Tibial artery (tissue), 4 donors: ENCODE measurements at regions not wholly inside any gene's neighbourhood (a gene's known extent, or its start where the extent isn't known, plus 50 kb on each side); places are given as distances from the start of the nearest gene placed in this dataset.

Source experiments
- DNase-seq, 2 donors: peaks; one replicate each; pipeline ENCODE4 v3.0.0-alpha.2; 2019
- H3K27ac ChIP-seq, 2 donors: fragments of 200-600 bp; sonication (generic) in 1 of 2; 1 replicate in 1 of 2; 2 replicates in 1 of 2; pipeline ENCODE4 v1.5.1; 2018 to 2019; ENCODE audit warnings: mild to moderate bottlenecking in 1 of 2
- H3K27me3 ChIP-seq, 2 donors: fragments of 200-600 bp; sonication (generic) in 1 of 2; one replicate each; pipeline versions ENCODE4 v1.5.1 to v1.6.0; 2016 to 2019
- H3K36me3 ChIP-seq, 3 donors: fragments of 200-600 bp; sonication (generic) in 2 of 3; one replicate each; pipeline ENCODE4 v1.5.1; 2016 to 2019; ENCODE audit warnings: mild to moderate bottlenecking in 2 of 3
- H3K4me1 ChIP-seq, 4 donors: fragments of 200-600 bp; sonication (generic) in 2 of 4; 1 replicate in 3 of 4; 2 replicates in 1 of 4; pipeline ENCODE4 v1.5.1; 2016 to 2019
- H3K4me3 ChIP-seq, 2 donors: fragments of 200-600 bp; sonication (generic) in 1 of 2; 1 replicate in 1 of 2; 2 replicates in 1 of 2; pipeline ENCODE4 v1.5.1; 2018 to 2019; ENCODE audit warnings: mild to moderate bottlenecking in 2 of 2
- H3K9me3 ChIP-seq, 3 donors: fragments of 200-600 bp; sonication (generic) in 1 of 3; one replicate each; pipeline ENCODE4 v1.5.1; 2016 to 2019
- CTCF ChIP-seq, 2 experiments: fragments of 200-600 bp in 1 of 2; fragments of 450-650 bp in 1 of 2; IDR thresholded peaks; one replicate each; pipeline ENCODE4 v1.5.1; 2017 to 2019; ENCODE audit warnings: antibody characterized with exemption in 2 of 2, mild to moderate bottlenecking in 1 of 2, moderate library complexity in 1 of 2
- intact Hi-C: fragments of 100-400 bp; cut with DNase I; formaldehyde crosslinking; loops from one replicate; pipeline ENCODE4 v1.15.0; 2023; ENCODE audit warnings: low total_unique reads

GRCh38 chr4:33711826-33712225 is 2532.5 kb downstream of the ARAP2 start:
- Histone ChIP-seq H3K9me3 (peaks cover 0 to 3% (median 0%) of the 10 kb centered on the region in 3 donors), H3K36me3 (no peaks in the 10 kb centered on the region), H3K4me1 (no peaks in the 10 kb centered on the region), H3K27ac (no peak overlapping the region), H3K27me3 (no peaks in the 10 kb centered on the region), H3K4me3 (no peak overlapping the region)
- no peak for DNase-seq
- intact Hi-C loops = no loop called here
- TF ChIP-seq CTCF (IDR thresholded peaks at IDR 0.05) = no peak

GRCh38 chr4:33714971-33715370 is 2529.3 kb downstream of the ARAP2 start:
- TF ChIP-seq CTCF (IDR thresholded peaks at IDR 0.05) = no peak
- H3K4me1 ChIP-seq = no peaks in the 10 kb centered on the region
- no peaks in the 10 kb centered on the region for H3K9me3 ChIP-seq
- H3K27ac ChIP-seq = no peak overlapping the region
- intact Hi-C loops = loop anchor here (5.0 kb wide), 1 partner anchor 1998 kb away; no protein-coding TSS in a partner anchor
- no peaks in the 10 kb centered on the region for H3K27me3 ChIP-seq
- no peaks in the 10 kb centered on the region for H3K36me3 ChIP-seq
- H3K4me3 ChIP-seq = no peak overlapping the region
- no peak for DNase-seq

DNA sequence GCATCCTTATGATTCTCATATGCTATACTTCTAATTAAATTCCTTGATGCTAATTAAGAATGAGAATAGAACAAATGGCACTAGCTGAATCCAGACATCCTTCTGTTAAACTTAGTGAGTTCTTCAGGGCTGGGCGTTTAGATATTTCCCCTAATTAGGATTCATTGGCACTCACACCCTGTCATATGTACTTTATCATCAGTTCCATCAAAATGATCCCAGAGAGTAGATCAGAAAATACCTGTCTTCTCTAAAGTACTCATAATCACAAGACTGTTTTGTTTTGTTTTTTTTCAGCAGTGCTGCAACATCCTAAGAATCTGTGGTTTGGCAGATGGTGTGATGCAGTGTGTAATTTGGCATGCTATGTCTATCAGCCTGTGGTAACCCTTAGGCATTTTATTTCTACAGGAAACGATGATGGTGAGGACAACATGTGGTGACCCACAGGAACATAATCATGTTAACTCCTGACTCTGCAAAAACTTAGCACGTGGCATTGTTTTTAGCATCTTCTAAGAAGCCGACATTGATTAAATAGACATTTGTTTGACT is 2528.4 kb downstream of the ARAP2 start:
- no peak overlapping the region for H3K4me3 ChIP-seq
- no peak for TF ChIP-seq CTCF (IDR thresholded peaks at IDR 0.05)
- H3K9me3 ChIP-seq = no peaks in the 10 kb centered on the region
- H3K27ac ChIP-seq = no peak overlapping the region
- H3K27me3 ChIP-seq = no peaks in the 10 kb centered on the region
- DNase-seq = no peak
- intact Hi-C loops = loop anchor here (5.0 kb wide), 1 partner anchor 1999 kb away; no protein-coding TSS in a partner anchor
- no peaks in the 10 kb centered on the region for H3K4me1 ChIP-seq
- H3K36me3 ChIP-seq = no peaks in the 10 kb centered on the region

DNA sequence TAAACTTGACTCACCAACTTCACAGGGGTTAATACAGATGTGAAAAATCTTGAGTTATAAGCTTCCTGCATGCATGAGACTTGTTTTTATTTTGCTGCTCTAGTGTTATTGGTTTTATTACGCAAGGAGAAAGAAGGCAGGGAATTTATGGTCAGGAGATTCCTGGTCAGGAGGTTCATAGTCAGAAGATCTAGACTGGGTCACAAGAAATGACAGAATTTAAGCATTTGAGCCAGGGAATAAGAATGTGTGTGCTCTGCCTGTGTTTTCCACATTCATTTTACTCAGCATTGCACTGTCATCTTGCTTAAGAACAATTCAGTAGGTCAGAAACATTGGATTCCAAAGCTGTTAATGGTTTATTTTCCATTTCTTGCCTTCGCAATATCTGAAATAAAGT is 2522.1 kb downstream of the ARAP2 start:
- Histone ChIP-seq H3K9me3 (no peaks in the 10 kb centered on the region), H3K4me3 (no peak overlapping the region), H3K27me3 (no peaks in the 10 kb centered on the region), H3K4me1 (no peaks in the 10 kb centered on the region), H3K27ac (no peak overlapping the region), H3K36me3 (no peaks in the 10 kb centered on the region)
- intact Hi-C loops = no loop called here
- DNase-seq = no peak
- no peak for TF ChIP-seq CTCF (IDR thresholded peaks at IDR 0.05)

DNA sequence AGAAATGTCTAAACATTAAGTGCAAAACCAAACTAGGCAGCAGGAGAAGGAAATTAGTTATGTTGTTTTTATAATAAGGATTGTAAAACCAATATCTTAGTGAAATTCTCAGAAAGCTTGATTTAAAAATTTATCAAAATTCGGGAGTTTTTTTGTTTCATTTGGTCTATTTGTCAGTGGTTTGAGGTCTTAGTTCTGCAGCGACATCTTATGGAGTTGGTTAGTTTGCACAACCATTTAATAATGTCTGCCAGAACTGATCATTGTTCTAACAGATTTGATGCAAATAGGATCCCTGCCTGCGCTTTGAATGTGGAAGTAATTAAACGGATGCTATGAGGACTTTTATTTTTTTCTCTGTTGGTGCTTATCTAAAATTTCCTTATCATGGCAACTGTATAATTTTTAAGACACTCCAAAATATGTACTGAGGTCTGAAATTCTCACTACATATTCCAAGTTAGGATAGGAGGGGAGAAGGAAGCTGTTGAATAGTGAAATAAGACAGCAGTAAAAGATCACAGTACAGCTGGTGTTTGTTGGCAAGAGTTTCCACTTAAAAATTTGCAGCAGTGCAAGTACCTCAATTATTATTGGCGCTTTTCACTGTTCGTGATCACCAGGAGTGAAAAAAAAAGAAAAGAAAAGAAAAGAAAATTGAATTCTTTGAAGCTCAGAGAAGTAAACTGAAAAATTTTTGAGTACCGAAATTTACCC is 2521.4 kb downstream of the ARAP2 start:
- intact Hi-C loops = no loop called here
- no peak overlapping the region for H3K4me3 ChIP-seq
- no peaks in the 10 kb centered on the region for H3K9me3 ChIP-seq
- H3K36me3 ChIP-seq = no peaks in the 10 kb centered on the region
- TF ChIP-seq CTCF (IDR thresholded peaks at IDR 0.05) = no peak
- H3K27me3 ChIP-seq = no peaks in the 10 kb centered on the region
- no peak for DNase-seq
- H3K4me1 ChIP-seq = no peaks in the 10 kb centered on the region
- H3K27ac ChIP-seq = no peak overlapping the region
